Smooth muscle cell (in vitro differentiated cells): ENCODE measurements at regions not wholly inside any gene's neighbourhood (a gene's known extent, or its start where the extent isn't known, plus 50 kb on each side); places are given as distances from the start of the nearest gene placed in this dataset.

Experiments
- DNase-seq: peaks from one replicate; lab custom pipeline; 2025; ENCODE audit not compliant: unreplicated experiment; lab: John Stamatoyannopoulos, UW
- H2AFZ ChIP-seq: fragments of 200-600 bp; sonication (generic); 2 replicates; pipeline ENCODE4 v1.6.0; 2016; ENCODE audit warnings: antibody characterized with exemption, low read depth, mild to moderate bottlenecking
- H3F3A ChIP-seq: fragments of 200-600 bp; sonication (generic); 2 replicates; pipeline ENCODE4 v1.6.0; 2017; ENCODE audit warnings: antibody characterized with exemption, low read depth
- H3K27ac ChIP-seq: fragments of 200-600 bp; sonication (generic); 2 replicates; pipeline ENCODE4 v1.5.1; 2016; ENCODE audit warnings: low read depth, mild to moderate bottlenecking
- H3K27me3 ChIP-seq: fragments of 200-600 bp; sonication (generic); 2 replicates; pipeline ENCODE4 v1.6.1; 2016; ENCODE audit warnings: low read depth, mild to moderate bottlenecking
- H3K36me3 ChIP-seq: fragments of 200-600 bp; sonication (generic); 2 replicates; pipeline ENCODE4 v1.5.1; 2016; ENCODE audit warnings: low read depth
- H3K4me1 ChIP-seq: fragments of 200-600 bp; sonication (generic); 2 replicates; pipeline ENCODE4 v1.5.1; 2016; ENCODE audit warnings: low read depth
- H3K4me2 ChIP-seq: fragments of 200-600 bp; sonication (generic); 2 replicates; pipeline ENCODE4 v1.6.0; 2016; ENCODE audit warnings: mild to moderate bottlenecking
- H3K4me3 ChIP-seq: fragments of 200-600 bp; sonication (generic); 2 replicates; pipeline ENCODE4 v1.5.1; 2016; ENCODE audit warnings: mild to moderate bottlenecking
- H3K79me2 ChIP-seq: fragments of 200-600 bp; sonication (generic); 2 replicates; pipeline ENCODE4 v1.6.0; 2016; ENCODE audit warnings: low read depth, mild to moderate bottlenecking
- H3K9ac ChIP-seq: fragments of 200-600 bp; sonication (generic); 2 replicates; pipeline ENCODE4 v1.6.0; 2016; ENCODE audit warnings: low read depth
- H3K9me3 ChIP-seq: fragments of 200-600 bp; sonication (generic); replicated peaks from 2 replicates; pipeline ENCODE4 v1.5.1; 2016; ENCODE audit warnings: low read depth
- H4K20me1 ChIP-seq: fragments of 200-600 bp; sonication (generic); 2 replicates; pipeline ENCODE4 v1.6.0; 2016; ENCODE audit warnings: low read depth
- CTCF ChIP-seq: fragments of 200-600 bp; sonication (generic); IDR thresholded peaks from 2 replicates; pipeline ENCODE4 v1.5.1; 2017; ENCODE audit warnings: borderline replicate concordance, mild to moderate bottlenecking, antibody characterized with exemption; ENCODE audit not compliant: insufficient read depth, poor library complexity, severe bottlenecking
- WGBS: methylation state at CpG from one replicate; pipeline ENCODE4 v1.1.7; 2016; ENCODE audit warnings: low lambda C conversion rate; 5-methylcytosine and 5-hydroxymethylcytosine counted together

- no peak for DNase-seq
- Histone ChIP-seq H3K36me3 (no peaks in the 10 kb centered on the region), H4K20me1 (no peaks in the 10 kb centered on the region), H3K79me2 (no peaks in the 10 kb centered on the region), H3F3A (no peaks in the 10 kb centered on the region), H3K4me1 (no peaks in the 10 kb centered on the region), H3K4me2 (peak overlapping the region; percentile 8), H3K9ac (no peak overlapping the region), H3K27ac (no peak overlapping the region), H3K9me3 (no peaks in the 10 kb centered on the region), H3K27me3 (no peaks in the 10 kb centered on the region), H3K4me3 (no peak overlapping the region), H2AFZ (no peak overlapping the region)
- WGBS = 10% methylated on average over 3 of the region's 3 CpGs
- TF ChIP-seq CTCF = no peak
Measured at GRCh38 chr15:79523266-79523665, 91.1 kb downstream of the MINAR1 start.

GRCh38 chr15:79524531-79524930, 92.4 kb downstream of the MINAR1 start:
- no peaks in the 10 kb centered on the region for H3K79me2 ChIP-seq
- 96% methylated on average over 3 of the region's 3 CpGs for WGBS

GRCh38 chr15:79526376-79526775, 94.2 kb downstream of the MINAR1 start:
- H4K20me1 ChIP-seq = no peaks in the 10 kb centered on the region
- no peak for TF ChIP-seq CTCF
- WGBS = 88% methylated on average over 3 of the region's 3 CpGs
- DNase-seq = no peak
- no peaks in the 10 kb centered on the region for H3K36me3 ChIP-seq
- peaks cover 9% of the 10 kb centered on the region for H3K4me1 ChIP-seq
- H3K4me3 ChIP-seq = no peak overlapping the region
- no peak overlapping the region for H3K4me2 ChIP-seq
- no peak overlapping the region for H2AFZ ChIP-seq
- peaks cover 5% of the 10 kb centered on the region for H3F3A ChIP-seq
- no peak overlapping the region for H3K27ac ChIP-seq
- H3K9ac ChIP-seq = no peak overlapping the region
- no peaks in the 10 kb centered on the region for H3K79me2 ChIP-seq
- H3K27me3 ChIP-seq = no peaks in the 10 kb centered on the region
- H3K9me3 ChIP-seq = no peaks in the 10 kb centered on the region

More at GRCh38 chr15:79524531-79524930, 92.4 kb downstream of the MINAR1 start:
- Histone ChIP-seq H2AFZ (no peak overlapping the region), H3K9me3 (no peaks in the 10 kb centered on the region), H3K4me3 (no peak overlapping the region), H3K27me3 (no peaks in the 10 kb centered on the region), H3K27ac (no peak overlapping the region), H3K4me1 (peaks cover 5% of the 10 kb centered on the region), H3K4me2 (no peak overlapping the region), H3F3A (peaks cover 4% of the 10 kb centered on the region), H3K9ac (no peak overlapping the region), H4K20me1 (no peaks in the 10 kb centered on the region), H3K36me3 (no peaks in the 10 kb centered on the region)
- DNase-seq = no peak
- TF ChIP-seq CTCF = no peak

- no peak for DNase-seq
- WGBS = 6% methylated on average over 1 of the region's 1 CpG
- H3K9ac ChIP-seq = no peak overlapping the region
- H3F3A ChIP-seq = peaks cover 5% of the 10 kb centered on the region
- H3K27me3 ChIP-seq = no peaks in the 10 kb centered on the region
- H3K9me3 ChIP-seq = no peaks in the 10 kb centered on the region
- H3K4me1 ChIP-seq = peaks cover 9% of the 10 kb centered on the region
- H3K4me2 ChIP-seq = no peak overlapping the region
- TF ChIP-seq CTCF = no peak
- no peaks in the 10 kb centered on the region for H3K36me3 ChIP-seq
- H3K4me3 ChIP-seq = no peak overlapping the region
- H3K79me2 ChIP-seq = no peaks in the 10 kb centered on the region
- no peaks in the 10 kb centered on the region for H4K20me1 ChIP-seq
- H2AFZ ChIP-seq = no peak overlapping the region
- H3K27ac ChIP-seq = no peak overlapping the region
Measured at GRCh38 chr15:79527821-79528220, 95.7 kb downstream of the MINAR1 start.
